Heart right ventricle (tissue), 16 donors: ENCODE measurements at regions not wholly inside any gene's neighbourhood (a gene's known extent, or its start where the extent isn't known, plus 50 kb on each side); places are given as distances from the start of the nearest gene placed in this dataset.

Experiments
- ATAC-seq, 8 donors: fragments of 200-7000 bp; cut with Tn5 transposase; one replicate each; pipeline ENCODE4 v1.9.1; 2020; ENCODE audit warnings: mild to moderate bottlenecking in 8 of 8, moderate library complexity in 8 of 8, moderate number of reproducible peaks in 1 of 8
- DNase-seq, 2 donors: peaks; one replicate each; pipeline ENCODE4 v3.0.0-alpha.2; 2020
- H3K27ac ChIP-seq, 10 donors: fragments of 200-600 bp; sonication (generic) in 2 of 10; one replicate each; pipeline versions ENCODE4 v1.5.0 to v1.8.0; 2020 to 2022; ENCODE audit warnings: mild to moderate bottlenecking in 3 of 10
- H3K27me3 ChIP-seq, 7 donors: fragments of 200-600 bp; one replicate each; pipeline ENCODE4 v1.8.0; 2021 to 2022; ENCODE audit warnings: mild to moderate bottlenecking in 2 of 7
- H3K36me3 ChIP-seq, 9 donors: fragments of 200-600 bp; sonication (generic) in 1 of 9; one replicate each; pipeline versions ENCODE4 v1.5.0 to v1.8.0; 2020 to 2022; ENCODE audit warnings: mild to moderate bottlenecking in 2 of 9
- H3K4me1 ChIP-seq, 9 donors: fragments of 200-600 bp; sonication (generic) in 1 of 9; one replicate each; pipeline versions ENCODE4 v1.5.0 to v1.8.0; 2020 to 2022; ENCODE audit warnings: mild to moderate bottlenecking in 4 of 9
- H3K4me3 ChIP-seq, 10 donors: fragments of 200-600 bp; sonication (generic) in 2 of 10; one replicate each; pipeline versions ENCODE4 v1.5.0 to v1.8.0; 2020 to 2022; ENCODE audit warnings: mild to moderate bottlenecking in 7 of 10, moderate library complexity in 2 of 10
- H3K9me3 ChIP-seq, 11 donors: fragments of 200-600 bp in 10 of 11; sonication (generic) in 2 of 11; one replicate each; pipeline versions ENCODE4 v1.5.0 to v1.8.0; 2013 to 2022; ENCODE audit warnings: mild to moderate bottlenecking in 2 of 11, control low read depth in 1 of 11, moderate library complexity in 1 of 11
- CTCF ChIP-seq, 9 donors: fragments of 200-600 bp; sonication (generic) in 2 of 9; IDR thresholded peaks; one replicate each; pipeline versions ENCODE4 v1.5.0 to v1.8.0; 2021 to 2022; ENCODE audit warnings: antibody characterized with exemption in 9 of 9, mild to moderate bottlenecking in 5 of 9, moderate library complexity in 1 of 9
- WGBS, 2 donors: extraction: QIAGEN DNeasy Blood & Tissue Kit; methylation state at CpG; one replicate each; pipeline ENCODE4 v1.1.7; 2013; ENCODE audit warnings: inconsistent platforms in 1 of 2; 5-methylcytosine and 5-hydroxymethylcytosine counted together
- intact Hi-C, 10 donors: fragments of 100-400 bp; cut with DNase I; formaldehyde crosslinking; loops; one replicate each; pipeline versions ENCODE4 v1.11.1 to v1.14.2; 2022
- donor health status: Arrhythmogenic right ventricular cardiomyopathy.
- donor health status: ischemic (EF 13 %, LVEDD 7.1; RV severe dilation, severe dysfunction).
- donor health status: healthy with polysubstance abuse.
- donor health status: DM: no; HTN: yes; CAD: no.
- donor health status: DM: no; HTN: no; CAD: no.
- donor health status: ischemic (EF 25% LVEDD 6.9; RV normal size, moderate dysfunction).
- donor health status: ischemic (EF 25% LVEDD 5.7; RV mildly dilated, moderate dysfunction).
- donor health status: healthy.
- donor health status: DM: yes; HTN: yes; CAD: no.
- donor health status: Ischemic cardiomyopathy.
- donor health status: ischemic (EF 35%, LVEDD 5.7; RV mildly dilated, moderate dysfunction).
- donor health status: nonischemic (EF 11% LVEDD 7.7; RV severe dilation, severe dysfunction).
- donor health status: DM: yes; HTN: yes; CAD: no.
- donor health status: PGD.
- donor health status: ischemic (EF 29% LVEDD 5.4; RV normal size, mild dysfunction).
- donor health status: nonischemic (EF 23%, LVEDD 6.1; RV moderate dilation, normal function).

- H3K27me3 ChIP-seq = no peaks in the 10 kb centered on the region
- no peak for TF ChIP-seq CTCF (IDR thresholded peaks at IDR 0.05)
- 70 to 76% methylated on average over 4 of the region's 4 CpGs for WGBS, 2 donors
Measured at GRCh38 chr9:91067306-91067860, 265.8 kb downstream of the SYK start.

GRCh38 chr9:91071184-91071990, 269.8 kb downstream of the SYK start:
- peaks cover 0 to 18% (median 5%) of the 10 kb centered on the region in 9 donors for H3K4me1 ChIP-seq
- peak in 1 of 8 donors; percentile 34 for ATAC-seq
- H3K27ac ChIP-seq = no peak overlapping the region
- no peak overlapping the region for H3K4me3 ChIP-seq
- DNase-seq = no peak
- no peaks in the 10 kb centered on the region for H3K27me3 ChIP-seq
- H3K36me3 ChIP-seq = no peaks in the 10 kb centered on the region
- TF ChIP-seq CTCF (IDR thresholded peaks at IDR 0.05) = no peak
- H3K9me3 ChIP-seq = no peaks in the 10 kb centered on the region
- 75 to 81% methylated on average over 17 of the region's 17 CpGs for WGBS, 2 donors
- intact Hi-C loops = no loop called here

More at GRCh38 chr9:91067306-91067860, 265.8 kb downstream of the SYK start:
- H3K4me1 ChIP-seq = peaks cover 0 to 6% (median 0%) of the 10 kb centered on the region in 9 donors
- DNase-seq (no peak), ATAC-seq (no peak)
- H3K36me3 ChIP-seq = no peaks in the 10 kb centered on the region
- no peak overlapping the region for H3K4me3 ChIP-seq
- H3K9me3 ChIP-seq = no peaks in the 10 kb centered on the region
- no peak overlapping the region for H3K27ac ChIP-seq
- intact Hi-C loops = loop anchor here in 1 of 10 donors (10.0 kb wide), 1 partner anchor 57 kb away; no protein-coding TSS in a partner anchor

GRCh38 chr9:91073049-91073810, 271.6 kb downstream of the SYK start:
- ATAC-seq (peak in 1 of 8 donors; percentile 65), DNase-seq (no peak)
- 86 to 88% methylated on average over 10 of the region's 10 CpGs for WGBS, 2 donors
- Histone ChIP-seq H3K27ac (no peak overlapping the region), H3K4me1 (peaks cover 0 to 18% (median 5%) of the 10 kb centered on the region in 9 donors), H3K27me3 (no peaks in the 10 kb centered on the region), H3K36me3 (no peaks in the 10 kb centered on the region), H3K9me3 (no peaks in the 10 kb centered on the region), H3K4me3 (no peak overlapping the region)
- no peak for TF ChIP-seq CTCF (IDR thresholded peaks at IDR 0.05)
- intact Hi-C loops = no loop called here
